GM18519 (cell line): ENCODE measurements at regions not wholly inside any gene's neighbourhood (a gene's known extent, or its start where the extent isn't known, plus 50 kb on each side); places are given as distances from the start of the nearest gene placed in this dataset.

ENCODE experiments used
- ATAC-seq: cut with Tn5 transposase; IDR thresholded peaks from one replicate; pipeline ENCODE4 v1.9.1; 2021; ENCODE audit warnings: mild to moderate bottlenecking, moderate library complexity; ENCODE audit not compliant: unreplicated experiment, low FRiP score

GRCh38 chr10:107425931-107426553 is 261.5 kb upstream of the SORCS1 start:
- peak; percentile 66 for ATAC-seq

- ATAC-seq, result no peak
These were observed 260.1 kb upstream of the SORCS1 start for GRCh38 chr10:107424628-107425027.

GRCh38 chr10:107423903-107424302 is 259.4 kb upstream of the SORCS1 start:
- no peak for ATAC-seq

- no peak for ATAC-seq
These were observed 258.2 kb upstream of the SORCS1 start for GRCh38 chr10:107422681-107423080.

GRCh38 chr10:107420196-107420595 is 255.7 kb upstream of the SORCS1 start:
- ATAC-seq, result no peak

GRCh38 chr10:107418085-107418806 is 253.7 kb upstream of the SORCS1 start:
- ATAC-seq, result peak; percentile 70

- ATAC-seq, result no peak
These were observed 252.9 kb upstream of the SORCS1 start for GRCh38 chr10:107417446-107417845.

- ATAC-seq, result no peak
These were observed 250.9 kb upstream of the SORCS1 start for GRCh38 chr10:107415446-107415845.

- no peak for ATAC-seq
These were observed 249.5 kb upstream of the SORCS1 start for GRCh38 chr10:107413971-107414370.

GRCh38 chr10:107409522-107409921 is 245.0 kb upstream of the SORCS1 start:
- peak; percentile 57 for ATAC-seq

GRCh38 chr10:107398115-107398514 is 233.6 kb upstream of the SORCS1 start:
- no peak for ATAC-seq

GRCh38 chr10:107391901-107392300 is 227.4 kb upstream of the SORCS1 start:
- ATAC-seq, result no peak

GRCh38 chr10:107390563-107390962 is 226.1 kb upstream of the SORCS1 start:
- no peak for ATAC-seq

GRCh38 chr10:107383357-107383756 is 218.9 kb upstream of the SORCS1 start:
- no peak for ATAC-seq

GRCh38 chr10:107379601-107380000 is 215.1 kb upstream of the SORCS1 start:
- no peak for ATAC-seq

GRCh38 chr10:107371801-107372200 is 207.3 kb upstream of the SORCS1 start:
- no peak for ATAC-seq

- no peak for ATAC-seq
These were observed 200.4 kb upstream of the SORCS1 start for GRCh38 chr10:107364872-107365271.

GRCh38 chr10:107362306-107362705 is 197.8 kb upstream of the SORCS1 start:
- ATAC-seq, result no peak

- no peak for ATAC-seq
These were observed 192.5 kb upstream of the SORCS1 start for GRCh38 chr10:107357033-107357432.

- ATAC-seq, result no peak
These were observed 191.9 kb upstream of the SORCS1 start for GRCh38 chr10:107356396-107356795.

GRCh38 chr10:107342711-107343110 is 178.2 kb upstream of the SORCS1 start:
- ATAC-seq, result no peak

GRCh38 chr10:107341281-107341680 is 176.8 kb upstream of the SORCS1 start:
- no peak for ATAC-seq
